WTC11 (cell line): ENCODE measurements at regions not wholly inside any gene's neighbourhood (a gene's known extent, or its start where the extent isn't known, plus 50 kb on each side); places are given as distances from the start of the nearest gene placed in this dataset.

Experiments used
- ATAC-seq: fragments of 200-7000 bp; cut with Tn5 transposase; 2 replicates; pipeline ENCODE4 v1.10.0; 2021; ENCODE audit warnings: mild to moderate bottlenecking, moderate library complexity
- CTCF ChIA-PET: fragments of 300-600 bp; sonication (Branson Sonifier 250); formaldehyde crosslinking; loops from one replicate; lab custom pipeline; 2021; ENCODE audit warnings: antibody characterized with exemption; lab: Charles Lee
- POLR2A ChIA-PET: fragments of 350-600 bp; sonication (Branson Sonifier 250); formaldehyde crosslinking; loops from one replicate; lab custom pipeline; 2021; ENCODE audit warnings: antibody characterized with exemption; lab: Charles Lee
- DNase-seq: peaks from one replicate; pipeline ENCODE4 v3.0.0; 2021; ENCODE audit warnings: low spot score
- H3K27ac Mint-ChIP-seq: 2 replicates; pipeline ENCODE4 v1.8.0; 2021; ENCODE audit warnings: mixed read lengths
- H3K27me3 Mint-ChIP-seq: 2 replicates; pipeline ENCODE4 v1.8.0; 2021; ENCODE audit warnings: low read depth, mild to moderate bottlenecking, moderate library complexity, mixed read lengths
- H3K36me3 Mint-ChIP-seq: 2 replicates; pipeline ENCODE4 v1.8.0; 2021; ENCODE audit warnings: mixed read lengths
- H3K4me1 Mint-ChIP-seq: 2 replicates; pipeline ENCODE4 v1.8.0; 2022; ENCODE audit warnings: mixed read lengths
- H3K4me3 Mint-ChIP-seq: 2 replicates; pipeline ENCODE4 v1.8.0; 2021; ENCODE audit warnings: mild to moderate bottlenecking, moderate library complexity, mixed read lengths
- H3K9me3 Mint-ChIP-seq: 2 replicates; pipeline ENCODE4 v1.8.0; 2021; ENCODE audit warnings: mixed read lengths
- ATF2 ChIP-seq: sonication (generic); formaldehyde crosslinking; IDR thresholded peaks from 2 replicates; pipeline ENCODE4 v1.8.1; 2022; ENCODE audit warnings: low read depth, missing genetic modification reagents, borderline replicate concordance
- CREM ChIP-seq: sonication (generic); formaldehyde crosslinking; IDR thresholded peaks from 2 replicates; pipeline ENCODE4 v1.8.1; 2022; ENCODE audit warnings: mild to moderate bottlenecking, missing genetic modification reagents, moderate library complexity
- E2F1 ChIP-seq: sonication (generic); formaldehyde crosslinking; IDR thresholded peaks from 2 replicates; pipeline ENCODE4 v1.8.0; 2022; ENCODE audit warnings: mild to moderate bottlenecking, missing genetic modification reagents
- ESRRA ChIP-seq: sonication (generic); formaldehyde crosslinking; IDR thresholded peaks from 2 replicates; pipeline ENCODE4 v1.8.1; 2022; ENCODE audit warnings: mild to moderate bottlenecking, missing genetic modification reagents, borderline replicate concordance
- ETV6 ChIP-seq: sonication (generic); formaldehyde crosslinking; IDR thresholded peaks from 2 replicates; pipeline ENCODE4 v1.8.1; 2022; ENCODE audit warnings: mild to moderate bottlenecking, missing genetic modification reagents
- GABPB1 ChIP-seq: sonication (generic); formaldehyde crosslinking; IDR thresholded peaks from 2 replicates; pipeline ENCODE4 v1.8.1; 2023; ENCODE audit warnings: mild to moderate bottlenecking, missing genetic modification reagents
- GRHL2 ChIP-seq: fragments of 250-450 bp; sonication (Bioruptor Pico); IDR thresholded peaks from 2 replicates; pipeline ENCODE4 v1.8.0; 2022; ENCODE audit warnings: mild to moderate bottlenecking, moderate library complexity; ENCODE audit not compliant: insufficient replicate concordance, severe bottlenecking
- JAZF1 ChIP-seq: fragments of 250-450 bp; sonication (Bioruptor Pico); IDR thresholded peaks from 2 replicates; pipeline ENCODE4 v1.9.0; 2021; ENCODE audit warnings: moderate library complexity, mild to moderate bottlenecking, inconsistent platforms
- MXD4 ChIP-seq: fragments of 250-450 bp; sonication (Bioruptor Pico); IDR thresholded peaks from 2 replicates; pipeline ENCODE4 v1.8.0; 2021; ENCODE audit warnings: mild to moderate bottlenecking, moderate library complexity, borderline replicate concordance
- NR3C1 ChIP-seq: sonication (generic); formaldehyde crosslinking; conservative IDR thresholded peaks from 2 replicates; pipeline ENCODE4 v1.8.1; 2023; ENCODE audit warnings: low read depth, mild to moderate bottlenecking, missing genetic modification reagents
- PRRX2 ChIP-seq: fragments of 250-450 bp; sonication (Bioruptor Pico); IDR thresholded peaks from 2 replicates; pipeline ENCODE4 v1.8.0; 2021; ENCODE audit warnings: mild to moderate bottlenecking
- RORB ChIP-seq: fragments of 250-450 bp; sonication (Bioruptor Pico); IDR thresholded peaks from 2 replicates; pipeline ENCODE4 v1.9.0; 2021; ENCODE audit warnings: mild to moderate bottlenecking
- SOX15 ChIP-seq: fragments of 250-450 bp; sonication (Bioruptor Pico); IDR thresholded peaks from 2 replicates; pipeline ENCODE4 v1.9.0; 2021; ENCODE audit warnings: mild to moderate bottlenecking
- SP1 ChIP-seq: sonication (generic); formaldehyde crosslinking; conservative IDR thresholded peaks from 2 replicates; pipeline ENCODE4 v1.8.1; 2022; ENCODE audit warnings: missing genetic modification reagents
- TCF7 ChIP-seq: sonication (generic); formaldehyde crosslinking; IDR thresholded peaks from 2 replicates; pipeline ENCODE4 v1.8.0; 2022; ENCODE audit warnings: mild to moderate bottlenecking, low read depth, missing genetic modification reagents, moderate library complexity
- TEAD1 ChIP-seq: sonication (generic); formaldehyde crosslinking; IDR thresholded peaks from 2 replicates; pipeline ENCODE4 v1.8.0; 2022; ENCODE audit warnings: mild to moderate bottlenecking, missing genetic modification reagents
- TP53 ChIP-seq: sonication (generic); formaldehyde crosslinking; IDR thresholded peaks from 2 replicates; pipeline ENCODE4 v1.8.1; 2023; ENCODE audit warnings: mild to moderate bottlenecking, missing genetic modification reagents
- ZBTB43 ChIP-seq: sonication (generic); formaldehyde crosslinking; IDR thresholded peaks from 2 replicates; pipeline ENCODE4 v1.8.1; 2023; ENCODE audit warnings: mild to moderate bottlenecking, missing genetic modification reagents
- ZNF423 ChIP-seq: fragments of 250-450 bp; sonication (Bioruptor Pico); IDR thresholded peaks from 2 replicates; pipeline ENCODE4 v2.1.2; 2022; ENCODE audit warnings: mild to moderate bottlenecking, moderate library complexity
- TF ChIP-seq, protein P1 (sequence below): sonication (generic); formaldehyde crosslinking; IDR thresholded peaks from 2 replicates; pipeline ENCODE4 v1.8.1; 2023; ENCODE audit warnings: mild to moderate bottlenecking, moderate library complexity, missing genetic modification reagents
- TF ChIP-seq, protein P2 (sequence below): fragments of 200-600 bp; IDR thresholded peaks from 2 replicates; pipeline ENCODE4 v1.8.0; 2022; ENCODE audit warnings: antibody characterized with exemption
- TF ChIP-seq, protein P3 (sequence below): sonication (generic); formaldehyde crosslinking; IDR thresholded peaks from 2 replicates; pipeline ENCODE4 v1.8.1; 2022; ENCODE audit warnings: mild to moderate bottlenecking, missing genetic modification reagents, moderate library complexity, borderline replicate concordance
- TF ChIP-seq, protein P4 (sequence below): sonication (generic); formaldehyde crosslinking; IDR thresholded peaks from 2 replicates; pipeline ENCODE4 v1.8.0; 2022; ENCODE audit warnings: mild to moderate bottlenecking, missing genetic modification reagents
- TF ChIP-seq, protein P5 (sequence below): fragments of 250-450 bp; sonication (Bioruptor Pico); IDR thresholded peaks from 2 replicates; pipeline ENCODE4 v1.9.0; 2021; ENCODE audit warnings: mild to moderate bottlenecking

DNA sequence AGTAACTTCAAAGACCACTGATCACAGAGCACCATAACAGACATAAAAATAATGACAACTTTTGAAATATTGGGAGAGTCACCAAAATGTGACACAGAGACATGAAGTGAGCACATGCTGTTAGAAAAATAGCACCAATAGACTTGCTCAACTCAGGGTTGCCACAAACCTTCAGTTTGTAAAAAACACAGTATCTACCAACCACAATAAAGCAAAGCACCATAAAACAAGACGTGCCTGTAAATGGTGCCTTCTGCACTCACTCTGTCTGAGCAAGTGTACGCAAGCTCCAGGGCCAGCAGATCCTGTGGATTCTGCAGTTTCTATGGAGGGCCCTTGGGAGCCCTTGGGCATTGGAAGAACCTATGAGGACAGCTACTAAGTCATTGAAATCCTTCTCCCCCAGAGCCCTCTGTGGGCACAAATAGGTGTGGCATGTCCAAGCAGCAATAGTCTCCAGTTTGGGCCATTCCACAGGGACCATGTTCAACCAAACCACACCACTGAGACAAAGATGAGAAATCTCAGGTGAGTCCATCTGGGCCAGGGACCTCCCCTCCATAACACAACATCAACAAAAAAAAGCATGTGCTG lies 116.9 kb upstream of the RAB4A start (continued):
- TF ChIP-seq JAZF1 (CRISPR knock-in tag), result no peak
- TF ChIP-seq TEAD1 (CRISPR knock-in tag), result no peak
- TF ChIP-seq ETV6 (CRISPR knock-in tag), result no peak
- TF ChIP-seq, all 79 proteins: peak for 0

GRCh38 chr1:229154811-229155210 lies 116.1 kb upstream of the RAB4A start:
- Mint-ChIP-seq H3K4me3 (no peak overlapping the region), H3K27ac (no peak overlapping the region), H3K4me1 (peaks cover 27% of the 10 kb centered on the region), H3K27me3 (no peaks in the 10 kb centered on the region), H3K36me3 (no peaks in the 10 kb centered on the region), H3K9me3 (no peaks in the 10 kb centered on the region)
- ChIA-PET CTCF (no interaction called here), POLR2A (no interaction called here)
- DNase-seq (no peak), ATAC-seq (no peak)
- no peak for TF ChIP-seq PRRX2 (CRISPR knock-in tag)
- no peak for TF ChIP-seq ZNF423 (CRISPR knock-in tag)
- TF ChIP-seq, protein P1, sequence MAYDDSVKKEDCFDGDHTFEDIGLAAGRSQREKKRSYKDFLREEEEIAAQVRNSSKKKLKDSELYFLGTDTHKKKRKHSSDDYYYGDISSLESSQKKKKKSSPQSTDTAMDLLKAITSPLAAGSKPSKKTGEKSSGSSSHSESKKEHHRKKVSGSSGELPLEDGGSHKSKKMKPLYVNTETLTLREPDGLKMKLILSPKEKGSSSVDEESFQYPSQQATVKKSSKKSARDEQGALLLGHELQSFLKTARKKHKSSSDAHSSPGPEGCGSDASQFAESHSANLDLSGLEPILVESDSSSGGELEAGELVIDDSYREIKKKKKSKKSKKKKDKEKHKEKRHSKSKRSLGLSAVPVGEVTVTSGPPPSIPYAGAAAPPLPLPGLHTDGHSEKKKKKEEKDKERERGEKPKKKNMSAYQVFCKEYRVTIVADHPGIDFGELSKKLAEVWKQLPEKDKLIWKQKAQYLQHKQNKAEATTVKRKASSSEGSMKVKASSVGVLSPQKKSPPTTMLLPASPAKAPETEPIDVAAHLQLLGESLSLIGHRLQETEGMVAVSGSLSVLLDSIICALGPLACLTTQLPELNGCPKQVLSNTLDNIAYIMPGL (CRISPR knock-in tag), result no peak
- TF ChIP-seq, protein P2, sequence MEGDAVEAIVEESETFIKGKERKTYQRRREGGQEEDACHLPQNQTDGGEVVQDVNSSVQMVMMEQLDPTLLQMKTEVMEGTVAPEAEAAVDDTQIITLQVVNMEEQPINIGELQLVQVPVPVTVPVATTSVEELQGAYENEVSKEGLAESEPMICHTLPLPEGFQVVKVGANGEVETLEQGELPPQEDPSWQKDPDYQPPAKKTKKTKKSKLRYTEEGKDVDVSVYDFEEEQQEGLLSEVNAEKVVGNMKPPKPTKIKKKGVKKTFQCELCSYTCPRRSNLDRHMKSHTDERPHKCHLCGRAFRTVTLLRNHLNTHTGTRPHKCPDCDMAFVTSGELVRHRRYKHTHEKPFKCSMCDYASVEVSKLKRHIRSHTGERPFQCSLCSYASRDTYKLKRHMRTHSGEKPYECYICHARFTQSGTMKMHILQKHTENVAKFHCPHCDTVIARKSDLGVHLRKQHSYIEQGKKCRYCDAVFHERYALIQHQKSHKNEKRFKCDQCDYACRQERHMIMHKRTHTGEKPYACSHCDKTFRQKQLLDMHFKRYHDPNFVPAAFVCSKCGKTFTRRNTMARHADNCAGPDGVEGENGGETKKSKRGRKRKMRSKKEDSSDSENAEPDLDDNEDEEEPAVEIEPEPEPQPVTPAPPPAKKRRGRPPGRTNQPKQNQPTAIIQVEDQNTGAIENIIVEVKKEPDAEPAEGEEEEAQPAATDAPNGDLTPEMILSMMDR, result no peak
- TF ChIP-seq ESRRA, result no peak
- no peak for TF ChIP-seq GRHL2
- TF ChIP-seq, protein P3, sequence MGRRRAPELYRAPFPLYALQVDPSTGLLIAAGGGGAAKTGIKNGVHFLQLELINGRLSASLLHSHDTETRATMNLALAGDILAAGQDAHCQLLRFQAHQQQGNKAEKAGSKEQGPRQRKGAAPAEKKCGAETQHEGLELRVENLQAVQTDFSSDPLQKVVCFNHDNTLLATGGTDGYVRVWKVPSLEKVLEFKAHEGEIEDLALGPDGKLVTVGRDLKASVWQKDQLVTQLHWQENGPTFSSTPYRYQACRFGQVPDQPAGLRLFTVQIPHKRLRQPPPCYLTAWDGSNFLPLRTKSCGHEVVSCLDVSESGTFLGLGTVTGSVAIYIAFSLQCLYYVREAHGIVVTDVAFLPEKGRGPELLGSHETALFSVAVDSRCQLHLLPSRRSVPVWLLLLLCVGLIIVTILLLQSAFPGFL (CRISPR knock-in tag), result no peak

GRCh38 chr1:229155472-229155871 lies 115.4 kb upstream of the RAB4A start:
- ChIA-PET POLR2A (interaction anchor here (0.7 kb wide), 1 partner anchor 307 kb away, joined by 3 read pairs; no protein-coding TSS in a partner anchor), CTCF (no interaction called here)
- Mint-ChIP-seq H3K27ac (no peak overlapping the region), H3K27me3 (no peaks in the 10 kb centered on the region; the same call in 1 of the 2 replicates), H3K36me3 (no peaks in the 10 kb centered on the region), H3K9me3 (no peaks in the 10 kb centered on the region), H3K4me3 (no peak overlapping the region), H3K4me1 (peaks cover 32% of the 10 kb centered on the region)
- DNase-seq, result no peak
- ATAC-seq, result no peak
- TF ChIP-seq MXD4, result no peak
- no peak for TF ChIP-seq TCF7 (CRISPR knock-in tag)
- TF ChIP-seq, protein P4, sequence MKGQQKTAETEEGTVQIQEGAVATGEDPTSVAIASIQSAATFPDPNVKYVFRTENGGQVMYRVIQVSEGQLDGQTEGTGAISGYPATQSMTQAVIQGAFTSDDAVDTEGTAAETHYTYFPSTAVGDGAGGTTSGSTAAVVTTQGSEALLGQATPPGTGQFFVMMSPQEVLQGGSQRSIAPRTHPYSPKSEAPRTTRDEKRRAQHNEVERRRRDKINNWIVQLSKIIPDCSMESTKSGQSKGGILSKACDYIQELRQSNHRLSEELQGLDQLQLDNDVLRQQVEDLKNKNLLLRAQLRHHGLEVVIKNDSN (CRISPR knock-in tag), result no peak
- no peak for TF ChIP-seq ATF2 (CRISPR knock-in tag)
- no peak for TF ChIP-seq E2F1 (CRISPR knock-in tag)
- TF ChIP-seq JAZF1 (CRISPR knock-in tag), result no peak
- TF ChIP-seq RORB (CRISPR knock-in tag), result no peak
- no peak for TF ChIP-seq GABPB1 (CRISPR knock-in tag)
- no peak for TF ChIP-seq SP1 (CRISPR knock-in tag)
- TF ChIP-seq ESRRA, result no peak
- no peak for TF ChIP-seq ZBTB43 (CRISPR knock-in tag)
- TF ChIP-seq ZNF423 (CRISPR knock-in tag), result no peak
- TF ChIP-seq SOX15 (CRISPR knock-in tag), result no peak
- TF ChIP-seq ETV6 (CRISPR knock-in tag), result no peak
- no peak for TF ChIP-seq TP53 (CRISPR knock-in tag)
- TF ChIP-seq, protein P5, sequence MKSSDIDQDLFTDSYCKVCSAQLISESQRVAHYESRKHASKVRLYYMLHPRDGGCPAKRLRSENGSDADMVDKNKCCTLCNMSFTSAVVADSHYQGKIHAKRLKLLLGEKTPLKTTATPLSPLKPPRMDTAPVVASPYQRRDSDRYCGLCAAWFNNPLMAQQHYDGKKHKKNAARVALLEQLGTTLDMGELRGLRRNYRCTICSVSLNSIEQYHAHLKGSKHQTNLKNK (CRISPR knock-in tag), result no peak
- TF ChIP-seq NR3C1 (CRISPR knock-in tag), result no peak
- no peak for TF ChIP-seq CREM (CRISPR knock-in tag)
